ENCODE measurements at regions not wholly inside any gene's neighbourhood (a gene's known extent, or its start where the extent isn't known, plus 50 kb on each side); places are given as distances from the start of the nearest gene placed in this dataset.

GRCh38 chr10:2620827-2621521 is 446.4 kb upstream of the PFKP start:
- no peak overlapping the region for H3K4me3 ChIP-seq (replicated peaks; ENCODE audit: low read depth, low read length)
- TF ChIP-seq, protein P1, sequence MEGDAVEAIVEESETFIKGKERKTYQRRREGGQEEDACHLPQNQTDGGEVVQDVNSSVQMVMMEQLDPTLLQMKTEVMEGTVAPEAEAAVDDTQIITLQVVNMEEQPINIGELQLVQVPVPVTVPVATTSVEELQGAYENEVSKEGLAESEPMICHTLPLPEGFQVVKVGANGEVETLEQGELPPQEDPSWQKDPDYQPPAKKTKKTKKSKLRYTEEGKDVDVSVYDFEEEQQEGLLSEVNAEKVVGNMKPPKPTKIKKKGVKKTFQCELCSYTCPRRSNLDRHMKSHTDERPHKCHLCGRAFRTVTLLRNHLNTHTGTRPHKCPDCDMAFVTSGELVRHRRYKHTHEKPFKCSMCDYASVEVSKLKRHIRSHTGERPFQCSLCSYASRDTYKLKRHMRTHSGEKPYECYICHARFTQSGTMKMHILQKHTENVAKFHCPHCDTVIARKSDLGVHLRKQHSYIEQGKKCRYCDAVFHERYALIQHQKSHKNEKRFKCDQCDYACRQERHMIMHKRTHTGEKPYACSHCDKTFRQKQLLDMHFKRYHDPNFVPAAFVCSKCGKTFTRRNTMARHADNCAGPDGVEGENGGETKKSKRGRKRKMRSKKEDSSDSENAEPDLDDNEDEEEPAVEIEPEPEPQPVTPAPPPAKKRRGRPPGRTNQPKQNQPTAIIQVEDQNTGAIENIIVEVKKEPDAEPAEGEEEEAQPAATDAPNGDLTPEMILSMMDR (IDR thresholded peaks at IDR 0.05; ENCODE audit: low read depth, low read length, missing control alignments), result no peak
- DNase-seq (ENCODE audit: extremely low read depth, low read depth), result no peak

DNA sequence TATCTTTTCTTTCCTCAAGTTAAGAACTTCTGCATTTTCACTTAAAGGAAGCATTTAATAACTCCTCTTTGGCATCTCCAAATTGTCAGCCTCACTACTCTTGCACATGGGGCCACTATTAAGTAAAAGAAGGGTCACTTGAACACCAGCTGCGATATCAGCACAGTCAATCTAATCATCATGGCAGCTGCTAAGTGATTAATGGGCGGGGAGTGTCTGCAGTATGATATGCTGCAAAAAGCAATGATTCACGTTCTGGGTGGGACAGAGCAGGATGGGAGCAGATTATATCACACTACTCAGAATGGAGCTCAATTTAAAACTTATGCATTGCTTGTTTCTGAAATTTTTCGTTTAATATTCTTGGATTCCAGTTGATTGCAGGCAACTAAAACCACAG is 447.4 kb upstream of the PFKP start:
- no peak overlapping the region for H3K4me3 ChIP-seq (replicated peaks; ENCODE audit: low read depth, low read length)
- DNase-seq (ENCODE audit: extremely low read depth, low read depth), result no peak
- TF ChIP-seq, protein P1 (IDR thresholded peaks at IDR 0.05; ENCODE audit: low read depth, low read length, missing control alignments), result no peak

DNA sequence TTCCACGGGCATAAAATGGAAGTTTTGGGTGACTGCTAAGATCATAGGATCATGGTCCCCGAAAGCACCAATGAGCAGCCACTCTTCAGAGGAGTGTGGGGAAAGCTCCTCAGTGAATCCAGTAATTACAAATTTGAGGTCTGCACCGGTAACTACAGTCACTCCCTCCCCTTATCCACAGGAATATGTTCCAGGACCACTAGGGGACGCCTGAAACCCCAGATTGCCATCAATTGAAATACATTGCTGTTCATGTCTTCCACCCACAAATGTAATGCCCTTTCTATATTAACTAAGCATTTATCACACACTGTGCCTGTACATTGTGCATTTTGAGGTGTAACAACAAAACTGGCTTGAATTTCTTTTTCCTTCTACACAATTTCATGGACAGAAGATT is 447.9 kb upstream of the PFKP start:
- TF ChIP-seq, protein P1 (IDR thresholded peaks at IDR 0.05; ENCODE audit: low read depth, low read length, missing control alignments), result no peak
- H3K4me3 ChIP-seq (replicated peaks; ENCODE audit: low read depth, low read length), result no peak overlapping the region
- no peak for DNase-seq (ENCODE audit: extremely low read depth, low read depth)

GRCh38 chr10:2618690-2619089 is 448.7 kb upstream of the PFKP start:
- no peak for DNase-seq (ENCODE audit: extremely low read depth, low read depth)
- TF ChIP-seq, protein P1 (IDR thresholded peaks at IDR 0.05; ENCODE audit: low read depth, low read length, missing control alignments), result no peak
- no peak overlapping the region for H3K4me3 ChIP-seq (replicated peaks; ENCODE audit: low read depth, low read length)

DNA sequence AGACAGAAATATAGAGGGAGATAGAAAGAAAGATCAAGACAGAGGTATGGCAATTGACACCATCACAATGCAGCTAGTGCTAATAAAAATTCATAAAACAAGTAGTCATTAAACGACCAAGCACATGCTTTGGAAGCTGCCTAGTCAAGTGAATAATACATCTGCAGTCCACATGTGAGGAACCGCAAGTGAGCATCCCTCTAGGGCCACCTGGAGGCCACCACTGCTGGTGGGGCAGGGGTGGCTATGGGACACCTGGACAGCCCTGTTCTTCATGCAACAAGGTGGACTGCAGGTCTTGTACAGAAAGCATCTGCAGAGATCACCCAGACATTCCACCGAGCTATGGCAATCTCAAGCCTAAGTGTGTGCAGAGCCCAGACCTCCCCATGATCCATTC is 451.1 kb upstream of the PFKP start:
- no peak overlapping the region for H3K4me3 ChIP-seq (replicated peaks; ENCODE audit: low read depth, low read length)
- DNase-seq (ENCODE audit: extremely low read depth, low read depth), result no peak
- TF ChIP-seq, protein P1 (IDR thresholded peaks at IDR 0.05; ENCODE audit: low read depth, low read length, missing control alignments), result no peak

DNA sequence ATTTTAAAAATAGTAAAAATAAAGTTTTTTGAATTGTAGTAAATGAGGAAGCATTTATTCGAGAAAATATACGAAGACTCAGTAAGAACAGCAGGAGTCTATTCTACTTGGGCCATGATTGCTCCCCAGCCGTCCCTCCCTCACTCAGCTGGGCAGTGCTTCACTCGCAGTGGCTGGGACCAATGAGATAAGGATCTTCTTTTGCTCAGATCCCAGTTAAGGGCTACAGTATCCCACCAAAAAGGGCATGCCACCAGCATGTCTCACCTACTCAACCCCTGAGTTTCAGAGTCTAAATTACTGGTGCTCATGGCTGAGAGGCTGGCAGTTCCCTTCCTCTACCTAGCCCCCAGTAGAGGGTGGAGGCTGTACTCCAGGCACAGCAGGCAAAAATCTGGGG is 455.7 kb upstream of the PFKP start:
- TF ChIP-seq, protein P1 (IDR thresholded peaks at IDR 0.05; ENCODE audit: low read depth, low read length, missing control alignments), result no peak
- DNase-seq (ENCODE audit: extremely low read depth, low read depth), result no peak
- no peak overlapping the region for H3K4me3 ChIP-seq (replicated peaks; ENCODE audit: low read depth, low read length)

DNA sequence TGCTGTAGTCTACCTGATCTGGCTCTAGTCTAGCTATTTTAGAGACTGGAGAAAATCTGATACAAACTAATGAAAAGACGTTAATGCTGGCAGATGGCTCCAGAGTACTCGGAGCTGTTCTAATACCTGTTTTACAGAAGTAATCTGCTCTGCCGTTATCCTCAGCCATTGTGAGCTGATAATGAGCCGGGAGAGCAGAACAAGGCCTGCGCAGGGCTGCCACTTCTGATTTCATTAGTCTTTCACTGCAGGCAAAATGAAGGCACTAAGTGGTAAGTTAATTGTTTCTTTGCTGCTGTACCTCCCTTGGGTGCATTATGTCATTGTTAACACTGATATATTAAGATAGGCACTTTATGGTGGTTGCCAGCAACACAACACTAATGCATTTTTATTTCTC is 456.4 kb upstream of the PFKP start:
- no peak overlapping the region for H3K4me3 ChIP-seq (replicated peaks; ENCODE audit: low read depth, low read length)
- DNase-seq (ENCODE audit: extremely low read depth, low read depth), result no peak

More for the DNA sequence above, 456.4 kb upstream of the PFKP start:
- TF ChIP-seq, protein P1 (IDR thresholded peaks at IDR 0.05; ENCODE audit: low read depth, low read length, missing control alignments), result no peak

Data from HFF-Myc (cell line).